ENCODE measurements at regions not wholly inside any gene's neighbourhood (a gene's known extent, or its start where the extent isn't known, plus 50 kb on each side); places are given as distances from the start of the nearest gene placed in this dataset.

DNA sequence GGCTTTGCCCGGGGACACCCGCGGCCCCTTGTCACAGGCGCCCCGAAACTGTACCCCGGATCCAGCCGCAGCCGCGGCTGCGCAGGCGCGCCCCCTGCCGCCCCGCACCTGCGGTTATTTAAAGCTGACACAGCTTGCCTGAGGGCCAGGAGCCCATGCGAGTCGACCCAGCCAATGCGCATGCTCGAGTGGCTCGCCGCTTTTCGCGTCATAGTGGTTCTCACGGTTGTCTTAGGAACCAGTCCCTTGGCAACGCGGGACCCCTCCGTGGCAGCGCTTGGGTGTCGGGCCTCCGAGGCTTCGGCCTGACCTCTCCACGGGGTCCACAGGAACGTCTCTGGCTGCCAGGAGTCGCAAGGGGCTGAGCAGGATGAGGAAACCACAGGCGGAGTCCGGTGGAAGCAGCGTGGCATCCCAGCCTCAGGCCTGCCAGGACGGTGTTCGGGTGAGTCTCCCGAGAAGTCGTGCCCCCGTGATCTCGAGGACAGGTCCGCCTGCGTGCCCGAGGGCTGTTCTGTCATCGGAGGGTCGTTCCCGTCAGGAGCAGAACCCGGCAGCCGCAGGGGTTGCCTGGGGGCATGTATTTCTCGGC is 716.9 kb downstream of the KCNJ18 start:
- Histone ChIP-seq H3K27me3 (replicated peaks; ENCODE audit: insufficient read depth, low read length) (no peaks in the 10 kb centered on the region), H3K9me2 (replicated peaks; ENCODE audit: insufficient read depth, low read length) (no peaks in the 10 kb centered on the region), H3K79me2 (ENCODE audit: low read length) (no peaks in the 10 kb centered on the region), H2AFZ (ENCODE audit: low read length) (no peak overlapping the region), H3F3A (ENCODE audit: insufficient read depth, low read length) (no peaks in the 10 kb centered on the region), H3K4me1 (ENCODE audit: low read length) (no peaks in the 10 kb centered on the region), H3K36me3 (replicated peaks; ENCODE audit: insufficient read depth, low read length) (no peaks in the 10 kb centered on the region), H3K4me2 (ENCODE audit: low read depth, low read length) (no peak overlapping the region), H3K27ac (ENCODE audit: low read length) (no peak overlapping the region), H3K9me3 (replicated peaks; ENCODE audit: insufficient read depth, low read length) (no peaks in the 10 kb centered on the region), H4K20me1 (ENCODE audit: insufficient read depth, low read length) (no peaks in the 10 kb centered on the region), H3K4me3 (ENCODE audit: low read length) (no peak overlapping the region), H3K9ac (ENCODE audit: low read length) (no peak overlapping the region)
- DNase-seq = no peak
- TF ChIP-seq, protein P1, sequence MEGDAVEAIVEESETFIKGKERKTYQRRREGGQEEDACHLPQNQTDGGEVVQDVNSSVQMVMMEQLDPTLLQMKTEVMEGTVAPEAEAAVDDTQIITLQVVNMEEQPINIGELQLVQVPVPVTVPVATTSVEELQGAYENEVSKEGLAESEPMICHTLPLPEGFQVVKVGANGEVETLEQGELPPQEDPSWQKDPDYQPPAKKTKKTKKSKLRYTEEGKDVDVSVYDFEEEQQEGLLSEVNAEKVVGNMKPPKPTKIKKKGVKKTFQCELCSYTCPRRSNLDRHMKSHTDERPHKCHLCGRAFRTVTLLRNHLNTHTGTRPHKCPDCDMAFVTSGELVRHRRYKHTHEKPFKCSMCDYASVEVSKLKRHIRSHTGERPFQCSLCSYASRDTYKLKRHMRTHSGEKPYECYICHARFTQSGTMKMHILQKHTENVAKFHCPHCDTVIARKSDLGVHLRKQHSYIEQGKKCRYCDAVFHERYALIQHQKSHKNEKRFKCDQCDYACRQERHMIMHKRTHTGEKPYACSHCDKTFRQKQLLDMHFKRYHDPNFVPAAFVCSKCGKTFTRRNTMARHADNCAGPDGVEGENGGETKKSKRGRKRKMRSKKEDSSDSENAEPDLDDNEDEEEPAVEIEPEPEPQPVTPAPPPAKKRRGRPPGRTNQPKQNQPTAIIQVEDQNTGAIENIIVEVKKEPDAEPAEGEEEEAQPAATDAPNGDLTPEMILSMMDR (IDR thresholded peaks at IDR 0.05; ENCODE audit: low read length) = no peak
- TF ChIP-seq EZH2 (optimal IDR thresholded peaks at IDR 0.05; ENCODE audit: low read depth, low read length) (no peak), EZH2phosphoT487 (IDR thresholded peaks at IDR 0.05; ENCODE audit: low read length) (no peak)

DNA sequence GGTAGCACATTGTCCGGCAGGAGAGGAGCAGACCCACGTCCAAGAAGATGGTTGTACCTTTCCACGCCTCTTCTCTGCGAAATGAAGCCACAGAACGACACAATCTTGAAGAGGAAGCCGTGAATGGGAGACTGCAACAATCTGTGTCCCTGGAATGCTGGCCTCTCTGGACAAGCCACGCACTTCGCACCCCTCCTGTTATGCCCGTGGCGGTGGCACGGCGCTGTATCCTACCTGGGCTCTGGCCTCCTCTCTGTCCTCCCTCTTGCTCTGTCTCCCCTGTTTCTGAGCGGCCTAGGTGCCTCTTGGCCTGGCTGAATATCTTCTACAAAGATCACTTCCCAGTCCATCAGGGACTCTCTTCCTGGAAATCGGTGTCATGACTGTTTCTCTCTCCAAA is 717.8 kb downstream of the KCNJ18 start:
- no peak for DNase-seq
- H3K9me2 ChIP-seq (replicated peaks; ENCODE audit: insufficient read depth, low read length) = no peaks in the 10 kb centered on the region
- H3K4me2 ChIP-seq (ENCODE audit: low read depth, low read length) = no peak overlapping the region
- no peak for TF ChIP-seq EZH2 (optimal IDR thresholded peaks at IDR 0.05; ENCODE audit: low read depth, low read length)
- no peak for TF ChIP-seq EZH2phosphoT487 (IDR thresholded peaks at IDR 0.05; ENCODE audit: low read length)
- TF ChIP-seq, protein P1 (IDR thresholded peaks at IDR 0.05; ENCODE audit: low read length) = no peak
- H3K27me3 ChIP-seq (replicated peaks; ENCODE audit: insufficient read depth, low read length) = no peaks in the 10 kb centered on the region
- no peaks in the 10 kb centered on the region for H3K4me1 ChIP-seq (ENCODE audit: low read length)
- H3K27ac ChIP-seq (ENCODE audit: low read length) = no peak overlapping the region
- H3K9ac ChIP-seq (ENCODE audit: low read length) = no peak overlapping the region
- H3F3A ChIP-seq (ENCODE audit: insufficient read depth, low read length) = no peaks in the 10 kb centered on the region
- H3K79me2 ChIP-seq (ENCODE audit: low read length) = no peaks in the 10 kb centered on the region
- H3K9me3 ChIP-seq (replicated peaks; ENCODE audit: insufficient read depth, low read length) = no peaks in the 10 kb centered on the region
- no peaks in the 10 kb centered on the region for H3K36me3 ChIP-seq (replicated peaks; ENCODE audit: insufficient read depth, low read length)
- H3K4me3 ChIP-seq (ENCODE audit: low read length) = no peak overlapping the region
- H4K20me1 ChIP-seq (ENCODE audit: insufficient read depth, low read length) = no peaks in the 10 kb centered on the region
- no peak overlapping the region for H2AFZ ChIP-seq (ENCODE audit: low read length)

DNA sequence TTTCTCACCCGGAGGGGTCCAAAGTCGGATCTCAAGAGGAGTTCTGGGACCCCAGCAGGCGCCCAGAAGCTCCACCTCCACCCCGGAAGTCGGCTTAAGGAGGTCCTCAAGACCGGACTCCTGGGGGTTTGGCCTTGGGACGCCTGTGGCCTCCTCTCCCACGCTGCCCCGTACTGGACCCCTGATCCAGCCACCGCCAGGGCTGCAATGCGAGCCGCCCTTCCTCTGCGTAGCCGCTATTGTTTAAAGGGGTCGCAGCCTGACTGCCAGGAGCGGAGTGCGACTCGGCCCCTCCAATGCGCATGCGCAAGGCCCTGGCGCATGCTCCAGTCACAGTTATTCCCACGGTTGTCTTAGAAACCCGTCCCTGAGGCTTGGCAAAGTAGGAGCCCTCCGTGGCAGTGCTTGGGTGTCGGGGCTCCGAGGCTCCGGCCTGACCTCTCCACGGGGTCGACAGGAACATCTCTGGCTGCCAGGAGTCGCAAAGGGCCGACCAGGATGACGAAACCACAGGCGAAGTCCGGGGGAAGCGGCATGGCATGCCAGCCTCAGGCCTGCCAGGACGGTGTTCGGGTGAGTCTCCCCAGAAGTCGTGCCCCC is 719.0 kb downstream of the KCNJ18 start:
- TF ChIP-seq EZH2 (optimal IDR thresholded peaks at IDR 0.05; ENCODE audit: low read depth, low read length) (no peak), EZH2phosphoT487 (IDR thresholded peaks at IDR 0.05; ENCODE audit: low read length) (no peak)
- TF ChIP-seq, protein P1 (IDR thresholded peaks at IDR 0.05; ENCODE audit: low read length) = no peak
- Histone ChIP-seq H3K9me2 (replicated peaks; ENCODE audit: insufficient read depth, low read length) (no peaks in the 10 kb centered on the region), H3K79me2 (ENCODE audit: low read length) (no peaks in the 10 kb centered on the region), H3K4me2 (ENCODE audit: low read depth, low read length) (no peak overlapping the region), H3K9me3 (replicated peaks; ENCODE audit: insufficient read depth, low read length) (no peaks in the 10 kb centered on the region), H3K36me3 (replicated peaks; ENCODE audit: insufficient read depth, low read length) (no peaks in the 10 kb centered on the region), H3K9ac (ENCODE audit: low read length) (no peak overlapping the region), H3F3A (ENCODE audit: insufficient read depth, low read length) (no peaks in the 10 kb centered on the region), H3K4me1 (ENCODE audit: low read length) (no peaks in the 10 kb centered on the region), H3K4me3 (ENCODE audit: low read length) (no peak overlapping the region), H2AFZ (ENCODE audit: low read length) (no peak overlapping the region), H3K27ac (ENCODE audit: low read length) (no peak overlapping the region), H4K20me1 (ENCODE audit: insufficient read depth, low read length) (no peaks in the 10 kb centered on the region), H3K27me3 (replicated peaks; ENCODE audit: insufficient read depth, low read length) (no peaks in the 10 kb centered on the region)
- DNase-seq = no peak
